ENCODE measurements at regions not wholly inside any gene's neighbourhood (a gene's known extent, or its start where the extent isn't known, plus 50 kb on each side); places are given as distances from the start of the nearest gene placed in this dataset.

DNA sequence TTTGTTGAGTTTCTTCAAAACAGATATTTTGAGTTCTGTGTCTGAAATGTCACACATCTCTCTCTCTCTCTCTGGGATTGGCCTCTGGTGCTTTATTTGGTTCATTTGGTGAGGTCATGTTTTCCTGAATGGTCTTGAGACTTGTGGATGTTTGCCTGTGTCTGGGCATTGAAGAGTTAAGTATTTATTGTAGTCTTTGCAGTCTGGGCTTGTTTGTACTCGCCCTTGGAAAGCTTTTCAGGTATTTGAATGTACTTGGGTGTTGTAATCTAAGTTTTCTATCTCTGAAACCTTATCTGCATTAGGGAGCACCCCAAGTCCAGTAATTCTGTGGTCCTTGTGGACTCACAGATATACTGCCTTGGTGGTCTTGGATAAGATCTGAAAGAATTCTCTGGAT is 106.7 kb upstream of the PRSS58 start (continued):
- TF ChIP-seq EZH2 (IDR thresholded peaks at IDR 0.05; ENCODE audit: low read depth, unreplicated experiment), result no peak
- TF ChIP-seq, protein P1, sequence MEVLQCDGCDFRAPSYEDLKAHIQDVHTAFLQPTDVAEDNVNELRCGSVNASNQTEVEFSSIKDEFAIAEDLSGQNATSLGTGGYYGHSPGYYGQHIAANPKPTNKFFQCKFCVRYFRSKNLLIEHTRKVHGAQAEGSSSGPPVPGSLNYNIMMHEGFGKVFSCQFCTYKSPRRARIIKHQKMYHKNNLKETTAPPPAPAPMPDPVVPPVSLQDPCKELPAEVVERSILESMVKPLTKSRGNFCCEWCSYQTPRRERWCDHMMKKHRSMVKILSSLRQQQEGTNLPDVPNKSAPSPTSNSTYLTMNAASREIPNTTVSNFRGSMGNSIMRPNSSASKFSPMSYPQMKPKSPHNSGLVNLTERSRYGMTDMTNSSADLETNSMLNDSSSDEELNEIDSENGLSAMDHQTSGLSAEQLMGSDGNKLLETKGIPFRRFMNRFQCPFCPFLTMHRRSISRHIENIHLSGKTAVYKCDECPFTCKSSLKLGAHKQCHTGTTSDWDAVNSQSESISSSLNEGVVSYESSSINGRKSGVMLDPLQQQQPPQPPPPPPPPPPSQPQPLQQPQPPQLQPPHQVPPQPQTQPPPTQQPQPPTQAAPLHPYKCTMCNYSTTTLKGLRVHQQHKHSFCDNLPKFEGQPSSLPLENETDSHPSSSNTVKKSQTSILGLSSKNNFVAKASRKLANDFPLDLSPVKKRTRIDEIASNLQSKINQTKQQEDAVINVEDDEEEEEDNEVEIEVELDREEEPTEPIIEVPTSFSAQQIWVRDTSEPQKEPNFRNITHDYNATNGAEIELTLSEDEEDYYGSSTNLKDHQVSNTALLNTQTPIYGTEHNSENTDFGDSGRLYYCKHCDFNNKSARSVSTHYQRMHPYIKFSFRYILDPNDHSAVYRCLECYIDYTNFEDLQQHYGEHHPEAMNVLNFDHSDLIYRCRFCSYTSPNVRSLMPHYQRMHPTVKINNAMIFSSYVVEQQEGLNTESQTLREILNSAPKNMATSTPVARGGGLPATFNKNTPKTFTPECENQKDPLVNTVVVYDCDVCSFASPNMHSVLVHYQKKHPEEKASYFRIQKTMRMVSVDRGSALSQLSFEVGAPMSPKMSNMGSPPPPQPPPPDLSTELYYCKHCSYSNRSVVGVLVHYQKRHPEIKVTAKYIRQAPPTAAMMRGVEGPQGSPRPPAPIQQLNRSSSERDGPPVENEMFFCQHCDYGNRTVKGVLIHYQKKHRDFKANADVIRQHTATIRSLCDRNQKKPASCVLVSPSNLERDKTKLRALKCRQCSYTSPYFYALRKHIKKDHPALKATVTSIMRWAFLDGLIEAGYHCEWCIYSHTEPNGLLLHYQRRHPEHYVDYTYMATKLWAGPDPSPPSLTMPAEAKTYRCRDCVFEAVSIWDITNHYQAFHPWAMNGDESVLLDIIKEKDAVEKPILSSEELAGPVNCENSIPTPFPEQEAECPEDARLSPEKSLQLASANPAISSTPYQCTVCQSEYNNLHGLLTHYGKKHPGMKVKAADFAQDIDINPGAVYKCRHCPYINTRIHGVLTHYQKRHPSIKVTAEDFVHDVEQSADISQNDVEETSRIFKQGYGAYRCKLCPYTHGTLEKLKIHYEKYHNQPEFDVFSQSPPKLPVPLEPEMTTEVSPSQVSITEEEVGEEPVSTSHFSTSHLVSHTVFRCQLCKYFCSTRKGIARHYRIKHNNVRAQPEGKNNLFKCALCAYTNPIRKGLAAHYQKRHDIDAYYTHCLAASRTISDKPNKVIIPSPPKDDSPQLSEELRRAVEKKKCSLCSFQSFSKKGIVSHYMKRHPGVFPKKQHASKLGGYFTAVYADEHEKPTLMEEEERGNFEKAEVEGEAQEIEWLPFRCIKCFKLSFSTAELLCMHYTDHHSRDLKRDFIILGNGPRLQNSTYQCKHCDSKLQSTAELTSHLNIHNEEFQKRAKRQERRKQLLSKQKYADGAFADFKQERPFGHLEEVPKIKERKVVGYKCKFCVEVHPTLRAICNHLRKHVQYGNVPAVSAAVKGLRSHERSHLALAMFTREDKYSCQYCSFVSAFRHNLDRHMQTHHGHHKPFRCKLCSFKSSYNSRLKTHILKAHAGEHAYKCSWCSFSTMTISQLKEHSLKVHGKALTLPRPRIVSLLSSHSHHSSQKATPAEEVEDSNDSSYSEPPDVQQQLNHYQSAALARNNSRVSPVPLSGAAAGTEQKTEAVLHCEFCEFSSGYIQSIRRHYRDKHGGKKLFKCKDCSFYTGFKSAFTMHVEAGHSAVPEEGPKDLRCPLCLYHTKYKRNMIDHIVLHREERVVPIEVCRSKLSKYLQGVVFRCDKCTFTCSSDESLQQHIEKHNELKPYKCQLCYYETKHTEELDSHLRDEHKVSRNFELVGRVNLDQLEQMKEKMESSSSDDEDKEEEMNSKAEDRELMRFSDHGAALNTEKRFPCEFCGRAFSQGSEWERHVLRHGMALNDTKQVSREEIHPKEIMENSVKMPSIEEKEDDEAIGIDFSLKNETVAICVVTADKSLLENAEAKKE (CRISPR knock-in tag; IDR thresholded peaks at IDR 0.05), result no peak

DNA sequence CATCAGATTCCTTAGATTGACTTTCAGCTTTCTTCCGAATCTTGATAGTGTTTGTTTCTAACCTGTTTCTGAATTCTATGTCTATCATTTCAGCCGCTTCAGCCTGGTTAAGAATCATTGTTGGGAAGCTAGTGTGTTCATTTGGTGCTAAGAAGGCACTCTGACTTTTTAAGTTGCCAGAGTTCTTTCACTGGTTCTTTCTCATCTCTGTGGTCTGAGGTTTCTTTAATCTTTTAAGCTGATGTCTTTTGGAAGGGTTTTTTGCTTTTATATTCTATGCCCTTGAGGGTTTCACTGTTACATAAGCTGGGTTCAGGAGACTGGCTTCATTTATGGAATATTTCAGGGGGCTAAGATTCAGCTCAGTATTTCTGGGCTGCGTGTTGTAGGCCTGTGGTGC is 104.5 kb upstream of the PRSS58 start:
- H3K79me2 ChIP-seq (replicated peaks; ENCODE audit: insufficient read depth), result no peaks in the 10 kb centered on the region
- H3K4me3 Mint-ChIP-seq, result no peak overlapping the region
- peaks cover 3% of the 10 kb centered on the region; the same call in 1 of the 2 replicates for H3K9me2 ChIP-seq (ENCODE audit: insufficient read depth)
- H3K27ac ChIP-seq (ENCODE audit: low read depth), result no peak overlapping the region
- ATAC-seq, result no peak
- peaks cover 39% of the 10 kb centered on the region for H3K9me3 Mint-ChIP-seq
- H3K4me1 Mint-ChIP-seq, result peaks cover 60% of the 10 kb centered on the region
- H3K27ac Mint-ChIP-seq, result no peak overlapping the region
- no peaks in the 10 kb centered on the region for H3K27me3 ChIP-seq (ENCODE audit: insufficient read depth)
- H3K4me1 ChIP-seq (ENCODE audit: insufficient read depth), result peaks cover 52% of the 10 kb centered on the region
- no peaks in the 10 kb centered on the region for H4K20me1 ChIP-seq (replicated peaks; ENCODE audit: insufficient read depth)
- peaks cover 3% of the 10 kb centered on the region; the same call in 1 of the 2 replicates for H3F3A ChIP-seq (replicated peaks; ENCODE audit: low read depth)
- no peak overlapping the region for H3K4me3 ChIP-seq
- H2AFZ ChIP-seq, result no peak overlapping the region
- H3K4me2 ChIP-seq, result no peak overlapping the region
- no peaks in the 10 kb centered on the region for H3K36me3 ChIP-seq (ENCODE audit: insufficient read depth)
- H3K36me3 Mint-ChIP-seq (ENCODE audit: low read depth), result peaks cover 31% of the 10 kb centered on the region
- peaks cover 7% of the 10 kb centered on the region for H3K27me3 Mint-ChIP-seq (ENCODE audit: insufficient read depth, low read depth, poor library complexity)
- no peak for DNase-seq (ENCODE audit: low spot score)
- no peak for TF ChIP-seq POLR2AphosphoS5 (IDR thresholded peaks at IDR 0.05; ENCODE audit: low read depth)
- no peak for TF ChIP-seq NANOG (IDR thresholded peaks at IDR 0.05; ENCODE audit: borderline replicate concordance)
- TF ChIP-seq, protein P1 (CRISPR knock-in tag; IDR thresholded peaks at IDR 0.05), result no peak
- TF ChIP-seq ZNF331 (CRISPR knock-in tag; IDR thresholded peaks at IDR 0.05; ENCODE audit: low read depth), result no peak
- TF ChIP-seq, protein P2, sequence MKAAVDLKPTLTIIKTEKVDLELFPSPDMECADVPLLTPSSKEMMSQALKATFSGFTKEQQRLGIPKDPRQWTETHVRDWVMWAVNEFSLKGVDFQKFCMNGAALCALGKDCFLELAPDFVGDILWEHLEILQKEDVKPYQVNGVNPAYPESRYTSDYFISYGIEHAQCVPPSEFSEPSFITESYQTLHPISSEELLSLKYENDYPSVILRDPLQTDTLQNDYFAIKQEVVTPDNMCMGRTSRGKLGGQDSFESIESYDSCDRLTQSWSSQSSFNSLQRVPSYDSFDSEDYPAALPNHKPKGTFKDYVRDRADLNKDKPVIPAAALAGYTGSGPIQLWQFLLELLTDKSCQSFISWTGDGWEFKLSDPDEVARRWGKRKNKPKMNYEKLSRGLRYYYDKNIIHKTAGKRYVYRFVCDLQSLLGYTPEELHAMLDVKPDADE (IDR thresholded peaks at IDR 0.05), result no peak
- TF ChIP-seq, protein P3, sequence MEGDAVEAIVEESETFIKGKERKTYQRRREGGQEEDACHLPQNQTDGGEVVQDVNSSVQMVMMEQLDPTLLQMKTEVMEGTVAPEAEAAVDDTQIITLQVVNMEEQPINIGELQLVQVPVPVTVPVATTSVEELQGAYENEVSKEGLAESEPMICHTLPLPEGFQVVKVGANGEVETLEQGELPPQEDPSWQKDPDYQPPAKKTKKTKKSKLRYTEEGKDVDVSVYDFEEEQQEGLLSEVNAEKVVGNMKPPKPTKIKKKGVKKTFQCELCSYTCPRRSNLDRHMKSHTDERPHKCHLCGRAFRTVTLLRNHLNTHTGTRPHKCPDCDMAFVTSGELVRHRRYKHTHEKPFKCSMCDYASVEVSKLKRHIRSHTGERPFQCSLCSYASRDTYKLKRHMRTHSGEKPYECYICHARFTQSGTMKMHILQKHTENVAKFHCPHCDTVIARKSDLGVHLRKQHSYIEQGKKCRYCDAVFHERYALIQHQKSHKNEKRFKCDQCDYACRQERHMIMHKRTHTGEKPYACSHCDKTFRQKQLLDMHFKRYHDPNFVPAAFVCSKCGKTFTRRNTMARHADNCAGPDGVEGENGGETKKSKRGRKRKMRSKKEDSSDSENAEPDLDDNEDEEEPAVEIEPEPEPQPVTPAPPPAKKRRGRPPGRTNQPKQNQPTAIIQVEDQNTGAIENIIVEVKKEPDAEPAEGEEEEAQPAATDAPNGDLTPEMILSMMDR (conservative IDR thresholded peaks at IDR 0.05; ENCODE audit: low read depth in 2 of 2), result no peak

Data from GM23338 (cell line).